SW 1271 (cell line): ENCODE measurements at regions not wholly inside any gene's neighbourhood (a gene's known extent, or its start where the extent isn't known, plus 50 kb on each side); places are given as distances from the start of the nearest gene placed in this dataset.

Experiments
- DNase-seq, 2 experiments: peaks; one replicate each; lab custom pipeline; 2025; lab: John Stamatoyannopoulos, UW

- no peak for DNase-seq
Observed at GRCh38 chr2:20539776-20540586, 93.1 kb downstream of the RHOB start.

- DNase-seq = no peak
Observed at GRCh38 chr2:20540587-20541293, 93.9 kb downstream of the RHOB start.

GRCh38 chr2:20541294-20541640 lies 94.4 kb downstream of the RHOB start:
- no peak for DNase-seq

GRCh38 chr2:20541651-20542050 lies 94.8 kb downstream of the RHOB start:
- no peak for DNase-seq

- no peak for DNase-seq
Observed at GRCh38 chr2:20542269-20542668, 95.4 kb downstream of the RHOB start.

- DNase-seq = no peak
Observed at GRCh38 chr2:20542746-20543468, 96.0 kb downstream of the RHOB start.

- no peak for DNase-seq
Observed at GRCh38 chr2:20543469-20544152, 96.7 kb downstream of the RHOB start.

- no peak for DNase-seq
Observed at GRCh38 chr2:20544153-20544747, 97.4 kb downstream of the RHOB start.

GRCh38 chr2:20549144-20549543 lies 101.8 kb downstream of the HS1BP3 start:
- no peak for DNase-seq

GRCh38 chr2:20549691-20550348 lies 101.1 kb downstream of the HS1BP3 start:
- no peak for DNase-seq

GRCh38 chr2:20551260-20551944 lies 99.5 kb downstream of the HS1BP3 start:
- no peak for DNase-seq

GRCh38 chr2:20551945-20552328 lies 99.0 kb downstream of the HS1BP3 start:
- no peak for DNase-seq

- no peak for DNase-seq
Observed at GRCh38 chr2:20552847-20553246, 98.1 kb downstream of the HS1BP3 start.

- no peak for DNase-seq
Observed at GRCh38 chr2:20553580-20553979, 97.3 kb downstream of the HS1BP3 start.

- DNase-seq = no peak
Observed at GRCh38 chr2:20555954-20556353, 94.9 kb downstream of the HS1BP3 start.

GRCh38 chr2:20556756-20557155 lies 94.1 kb downstream of the HS1BP3 start:
- DNase-seq = no peak

GRCh38 chr2:20557226-20557625 lies 93.7 kb downstream of the HS1BP3 start:
- no peak for DNase-seq

- DNase-seq = no peak
Observed at GRCh38 chr2:20557635-20558034, 93.3 kb downstream of the HS1BP3 start.

GRCh38 chr2:20558391-20559150 lies 92.3 kb downstream of the HS1BP3 start:
- DNase-seq = no peak

- DNase-seq = no peak
Observed at GRCh38 chr2:20559277-20559676, 91.6 kb downstream of the HS1BP3 start.
